A549 (cell line): ENCODE measurements at regions not wholly inside any gene's neighbourhood (a gene's known extent, or its start where the extent isn't known, plus 50 kb on each side); places are given as distances from the start of the nearest gene placed in this dataset.

ENCODE experiments used
- ATAC-seq, 2 experiments: fragments of 200-7000 bp in 1 of 2; fragments of >200 bp in 1 of 2; cut with Nextera tagmentation in 1 of 2; cut with Tn5 transposase in 1 of 2; 3 replicates each; pipeline versions ENCODE4 v1.8.0 to v1.9.1; 2018 to 2020; ENCODE audit warnings: mild to moderate bottlenecking in 1 of 2, moderate library complexity in 1 of 2
- CTCF ChIA-PET: fragments of 300-600 bp; sonication (Branson Sonifier 250); formaldehyde crosslinking; extraction: SDS; loops from one replicate; lab custom pipeline; 2021; ENCODE audit warnings: antibody characterized with exemption, inconsistent platforms; lab: Yijun Ruan, JAX
- POLR2A ChIA-PET: fragments of 350-600 bp; formaldehyde crosslinking; extraction: SDS; loops from one replicate; lab custom pipeline; 2021; ENCODE audit warnings: antibody characterized with exemption, inconsistent platforms; lab: Yijun Ruan, JAX
- DNase-seq, 2 experiments: peaks; one replicate each; pipeline versions ENCODE4 v3.0.0 to v3.0.0-alpha.2; 2011 to 2016; ENCODE audit warnings: low read depth in 1 of 2, low spot score in 1 of 2
- FAIRE-seq: peaks from 2 replicates; lab custom pipeline; 2011; peaks lifted over from hg19 to GRCh38; lab: Jason Lieb, UNC
- H3K27ac ChIP-seq, 2 experiments: fragments of >200 bp; sonication (Bioruptor Twin); formaldehyde crosslinking; 3 replicates each; pipeline ENCODE4 v1.5.1; 2016 to 2017
- H3K4me1 ChIP-seq: fragments of >200 bp; sonication (Bioruptor Twin); formaldehyde crosslinking; 3 replicates; pipeline ENCODE4 v1.6.1; 2016
- H3K4me2 ChIP-seq: fragments of >200 bp; sonication (Bioruptor Twin); formaldehyde crosslinking; 3 replicates; pipeline ENCODE4 v1.6.1; 2016
- H3K4me3 ChIP-seq: fragments of >200 bp; sonication (Bioruptor Twin); formaldehyde crosslinking; 3 replicates; pipeline ENCODE4 v1.5.1; 2016
- H3K9me3 ChIP-seq: fragments of >200 bp; sonication (Bioruptor Twin); formaldehyde crosslinking; 3 replicates; pipeline ENCODE4 v1.6.1; 2016
- CHD2 ChIP-seq: fragments of 150-350 bp; IDR thresholded peaks from 2 replicates; pipeline ENCODE4 v1.6.1; 2014; ENCODE audit warnings: low read length; ENCODE audit not compliant: partially characterized antibody
- CHD4 ChIP-seq: fragments of 200-600 bp; sonication (generic); IDR thresholded peaks from 2 replicates; pipeline ENCODE4 v1.6.1; 2016; ENCODE audit warnings: antibody characterized with exemption, mild to moderate bottlenecking, borderline replicate concordance
- EHMT2 ChIP-seq: fragments of 200-600 bp; sonication (generic); IDR thresholded peaks from 2 replicates; pipeline ENCODE4 v1.6.1; 2016; ENCODE audit warnings: antibody characterized with exemption, low read depth, mild to moderate bottlenecking, moderate library complexity
- ELK1 ChIP-seq: fragments of 150-350 bp; IDR thresholded peaks from 2 replicates; pipeline ENCODE4 v1.6.1; 2014; ENCODE audit warnings: low read depth, mild to moderate bottlenecking, low read length
- ESRRA ChIP-seq: fragments of 150-350 bp; IDR thresholded peaks from 2 replicates; pipeline ENCODE4 v1.6.1; 2014; ENCODE audit warnings: mild to moderate bottlenecking, low read length, borderline replicate concordance
- FOSL2 ChIP-seq, 2 experiments: fragments of 450-650 bp in 1 of 2; fragments of >200 bp in 1 of 2; sonication (Bioruptor Twin) in 1 of 2; formaldehyde crosslinking; IDR thresholded peaks; 2 replicates each; pipeline versions ENCODE4 v1.5.0 to v1.6.1; 2016 to 2020; ENCODE audit warnings: mild to moderate bottlenecking in 1 of 2, moderate library complexity in 1 of 2
- HOXB5 ChIP-seq: fragments of 250-450 bp; sonication (Bioruptor Pico); IDR thresholded peaks from 2 replicates; pipeline ENCODE4 v1.5.0; 2020; ENCODE audit warnings: mild to moderate bottlenecking, moderate library complexity
- JUN ChIP-seq, 2 experiments: fragments of >200 bp; sonication (Bioruptor Twin); formaldehyde crosslinking; IDR thresholded peaks; 2 replicates in 1 of 2; 3 replicates in 1 of 2; pipeline ENCODE4 v1.6.1; 2016 to 2017
- JUNB ChIP-seq: fragments of >200 bp; sonication (Bioruptor Twin); formaldehyde crosslinking; IDR thresholded peaks from 2 replicates; pipeline ENCODE4 v1.6.1; 2016
- KDM1A ChIP-seq: fragments of 200-600 bp; sonication (generic); IDR thresholded peaks from 2 replicates; pipeline ENCODE4 v1.6.1; 2016; ENCODE audit warnings: low read depth, mild to moderate bottlenecking
- KDM5A ChIP-seq: fragments of 200-600 bp; sonication (generic); IDR thresholded peaks from 2 replicates; pipeline ENCODE4 v1.6.1; 2016; ENCODE audit warnings: antibody characterized with exemption, mild to moderate bottlenecking
- MAZ ChIP-seq: fragments of 150-350 bp; IDR thresholded peaks from 2 replicates; pipeline ENCODE4 v1.6.1; 2014; ENCODE audit warnings: antibody characterized with exemption, low read depth, low read length, borderline replicate concordance
- MYC ChIP-seq: IDR thresholded peaks from 2 replicates; pipeline ENCODE4 v1.6.1; 2012; ENCODE audit warnings: mild to moderate bottlenecking, inconsistent platforms, low read length, improper control_type of control experiment, borderline replicate concordance
- NFE2L2 ChIP-seq: fragments of 150-350 bp; conservative IDR thresholded peaks from 2 replicates; pipeline ENCODE4 v1.6.1; 2014; ENCODE audit warnings: low read length
- NR3C1 ChIP-seq: fragments of >200 bp; sonication (Bioruptor Twin); formaldehyde crosslinking; IDR thresholded peaks from 3 replicates; pipeline ENCODE4 v1.6.1; 2017
- SREBF2 ChIP-seq: fragments of 450-650 bp; IDR thresholded peaks from 2 replicates; pipeline ENCODE4 v1.6.1; 2014; ENCODE audit warnings: mild to moderate bottlenecking, moderate library complexity
- TFCP2L1 ChIP-seq: fragments of 250-450 bp; sonication (Bioruptor Pico); IDR thresholded peaks from 2 replicates; pipeline ENCODE4 v1.5.0; 2021; ENCODE audit warnings: mild to moderate bottlenecking
- TP53 ChIP-seq: fragments of 250-450 bp; sonication (Bioruptor Pico); IDR thresholded peaks from 2 replicates; pipeline ENCODE4 v1.5.0; 2021; ENCODE audit warnings: mild to moderate bottlenecking, moderate library complexity
- ZC3H11A ChIP-seq: fragments of 450-650 bp; IDR thresholded peaks from 2 replicates; pipeline ENCODE4 v1.6.1; 2014; ENCODE audit warnings: antibody characterized with exemption, mild to moderate bottlenecking
- WGBS: methylation state at CpG from one replicate; pipeline ENCODE4 v1.1.6; 2017; ENCODE audit errors: missing lambda C conversion rate; 5-methylcytosine and 5-hydroxymethylcytosine counted together
- TF ChIP-seq, protein P1 (sequence below): fragments of 450-650 bp; IDR thresholded peaks from 2 replicates; pipeline ENCODE4 v1.6.1; 2014; ENCODE audit warnings: antibody characterized with exemption
- TF ChIP-seq, protein P2 (sequence below): IDR thresholded peaks from 2 replicates; pipeline ENCODE4 v1.6.1; 2012
- TF ChIP-seq, protein P3 (sequence below): fragments of 200-600 bp; sonication (generic); IDR thresholded peaks from 2 replicates; pipeline ENCODE4 v1.6.1; 2016; ENCODE audit warnings: antibody characterized with exemption, mild to moderate bottlenecking, moderate library complexity
- TF ChIP-seq, protein P4 (sequence below): fragments of 250-450 bp; sonication (Bioruptor Pico); IDR thresholded peaks from 2 replicates; pipeline ENCODE4 v1.5.0; 2020; ENCODE audit warnings: low read depth, mild to moderate bottlenecking, moderate library complexity

DNA sequence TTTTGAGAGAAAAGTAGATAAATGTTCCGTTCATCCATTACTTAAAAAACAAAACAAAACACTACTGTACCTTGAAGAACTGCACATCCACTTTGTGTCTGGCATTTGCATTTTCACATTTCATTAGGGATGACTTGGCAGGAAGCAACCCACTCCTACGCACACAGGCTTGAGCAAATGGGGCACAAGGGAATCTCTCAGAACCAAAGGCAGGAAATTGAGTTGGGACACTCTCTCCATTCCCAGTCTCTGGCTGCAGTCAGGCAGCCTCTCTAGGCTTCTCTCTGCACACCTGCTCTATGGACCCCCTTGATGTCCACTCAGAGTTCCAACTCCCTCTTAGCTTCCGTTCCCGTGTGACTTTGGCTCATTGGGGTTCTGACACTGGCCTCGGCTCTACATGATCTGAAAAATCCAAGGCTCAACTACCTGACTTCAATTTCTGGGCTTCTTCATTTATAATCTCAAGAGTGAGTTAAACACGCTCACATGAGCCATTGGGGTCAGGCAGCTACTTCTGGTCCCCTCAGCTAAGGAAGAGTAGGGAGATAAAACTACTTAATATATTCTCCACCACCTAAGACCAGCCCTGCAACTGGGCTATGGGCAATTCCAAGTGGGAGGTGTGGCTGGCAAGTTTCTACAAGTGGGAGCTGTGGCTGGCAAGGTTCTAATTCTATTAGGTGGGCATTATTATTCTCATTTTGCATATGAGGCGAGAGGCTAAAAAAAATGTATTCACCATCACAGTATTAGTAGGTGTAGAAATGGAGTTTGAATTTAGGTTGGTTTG is 251.9 kb downstream of the SOD2 start:
- no peak overlapping the region for H3K4me3 ChIP-seq
- CTCF ChIA-PET, result no interaction called here
- no peaks in the 10 kb centered on the region for H3K4me1 ChIP-seq
- ATAC-seq (no peak), DNase-seq (no peak), FAIRE-seq (no peak)
- no peaks in the 10 kb centered on the region for H3K9me3 ChIP-seq
- no peak for TF ChIP-seq SREBF2
- TF ChIP-seq NR3C1, result no peak
- no peak for TF ChIP-seq TP53 (CRISPR knock-in tag)
- no peak for TF ChIP-seq JUNB
- no peak for TF ChIP-seq MAZ
- no peak for TF ChIP-seq EHMT2
- H3K27ac ChIP-seq, result no peak overlapping the region
- POLR2A ChIA-PET, result no interaction called here
- no peak overlapping the region for H3K4me2 ChIP-seq
- WGBS, result 24% methylated on average over 7 of the region's 7 CpGs

- POLR2A ChIA-PET, result no interaction called here
- CTCF ChIA-PET, result interaction anchor here (1.0 kb wide), 1 partner anchor 188 kb away, joined by 3 read pairs; no protein-coding TSS in a partner anchor
- no peak for TF ChIP-seq JUN (IDR thresholded peaks at IDR 0.05)
- TF ChIP-seq FOSL2 (IDR thresholded peaks at IDR 0.05), result no peak
- TF ChIP-seq FOSL2 (CRISPR knock-in tag; IDR thresholded peaks at IDR 0.05), result no peak
- no peak for TF ChIP-seq ZC3H11A
- TF ChIP-seq CHD2, result no peak
- TF ChIP-seq TFCP2L1 (CRISPR knock-in tag), result no peak
- TF ChIP-seq, protein P1, sequence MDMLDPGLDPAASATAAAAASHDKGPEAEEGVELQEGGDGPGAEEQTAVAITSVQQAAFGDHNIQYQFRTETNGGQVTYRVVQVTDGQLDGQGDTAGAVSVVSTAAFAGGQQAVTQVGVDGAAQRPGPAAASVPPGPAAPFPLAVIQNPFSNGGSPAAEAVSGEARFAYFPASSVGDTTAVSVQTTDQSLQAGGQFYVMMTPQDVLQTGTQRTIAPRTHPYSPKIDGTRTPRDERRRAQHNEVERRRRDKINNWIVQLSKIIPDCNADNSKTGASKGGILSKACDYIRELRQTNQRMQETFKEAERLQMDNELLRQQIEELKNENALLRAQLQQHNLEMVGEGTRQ, result no peak
- no peak for TF ChIP-seq KDM1A
- TF ChIP-seq SREBF2, result no peak
- no peak for TF ChIP-seq ESRRA
- TF ChIP-seq KDM5A, result no peak
- TF ChIP-seq, protein P2, sequence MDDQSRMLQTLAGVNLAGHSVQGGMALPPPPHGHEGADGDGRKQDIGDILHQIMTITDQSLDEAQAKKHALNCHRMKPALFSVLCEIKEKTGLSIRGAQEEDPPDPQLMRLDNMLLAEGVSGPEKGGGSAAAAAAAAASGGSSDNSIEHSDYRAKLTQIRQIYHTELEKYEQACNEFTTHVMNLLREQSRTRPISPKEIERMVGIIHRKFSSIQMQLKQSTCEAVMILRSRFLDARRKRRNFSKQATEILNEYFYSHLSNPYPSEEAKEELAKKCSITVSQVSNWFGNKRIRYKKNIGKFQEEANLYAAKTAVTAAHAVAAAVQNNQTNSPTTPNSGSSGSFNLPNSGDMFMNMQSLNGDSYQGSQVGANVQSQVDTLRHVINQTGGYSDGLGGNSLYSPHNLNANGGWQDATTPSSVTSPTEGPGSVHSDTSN, result no peak
- no peak for TF ChIP-seq CHD4
- TF ChIP-seq, protein P3, sequence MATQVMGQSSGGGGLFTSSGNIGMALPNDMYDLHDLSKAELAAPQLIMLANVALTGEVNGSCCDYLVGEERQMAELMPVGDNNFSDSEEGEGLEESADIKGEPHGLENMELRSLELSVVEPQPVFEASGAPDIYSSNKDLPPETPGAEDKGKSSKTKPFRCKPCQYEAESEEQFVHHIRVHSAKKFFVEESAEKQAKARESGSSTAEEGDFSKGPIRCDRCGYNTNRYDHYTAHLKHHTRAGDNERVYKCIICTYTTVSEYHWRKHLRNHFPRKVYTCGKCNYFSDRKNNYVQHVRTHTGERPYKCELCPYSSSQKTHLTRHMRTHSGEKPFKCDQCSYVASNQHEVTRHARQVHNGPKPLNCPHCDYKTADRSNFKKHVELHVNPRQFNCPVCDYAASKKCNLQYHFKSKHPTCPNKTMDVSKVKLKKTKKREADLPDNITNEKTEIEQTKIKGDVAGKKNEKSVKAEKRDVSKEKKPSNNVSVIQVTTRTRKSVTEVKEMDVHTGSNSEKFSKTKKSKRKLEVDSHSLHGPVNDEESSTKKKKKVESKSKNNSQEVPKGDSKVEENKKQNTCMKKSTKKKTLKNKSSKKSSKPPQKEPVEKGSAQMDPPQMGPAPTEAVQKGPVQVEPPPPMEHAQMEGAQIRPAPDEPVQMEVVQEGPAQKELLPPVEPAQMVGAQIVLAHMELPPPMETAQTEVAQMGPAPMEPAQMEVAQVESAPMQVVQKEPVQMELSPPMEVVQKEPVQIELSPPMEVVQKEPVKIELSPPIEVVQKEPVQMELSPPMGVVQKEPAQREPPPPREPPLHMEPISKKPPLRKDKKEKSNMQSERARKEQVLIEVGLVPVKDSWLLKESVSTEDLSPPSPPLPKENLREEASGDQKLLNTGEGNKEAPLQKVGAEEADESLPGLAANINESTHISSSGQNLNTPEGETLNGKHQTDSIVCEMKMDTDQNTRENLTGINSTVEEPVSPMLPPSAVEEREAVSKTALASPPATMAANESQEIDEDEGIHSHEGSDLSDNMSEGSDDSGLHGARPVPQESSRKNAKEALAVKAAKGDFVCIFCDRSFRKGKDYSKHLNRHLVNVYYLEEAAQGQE, result no peak
- TF ChIP-seq HOXB5 (CRISPR knock-in tag), result no peak
- TF ChIP-seq TP53 (CRISPR knock-in tag), result no peak
- TF ChIP-seq MYC, result no peak
- TF ChIP-seq, protein P4, sequence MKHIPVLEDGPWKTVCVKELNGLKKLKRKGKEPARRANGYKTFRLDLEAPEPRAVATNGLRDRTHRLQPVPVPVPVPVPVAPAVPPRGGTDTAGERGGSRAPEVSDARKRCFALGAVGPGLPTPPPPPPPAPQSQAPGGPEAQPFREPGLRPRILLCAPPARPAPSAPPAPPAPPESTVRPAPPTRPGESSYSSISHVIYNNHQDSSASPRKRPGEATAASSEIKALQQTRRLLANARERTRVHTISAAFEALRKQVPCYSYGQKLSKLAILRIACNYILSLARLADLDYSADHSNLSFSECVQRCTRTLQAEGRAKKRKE (CRISPR knock-in tag), result no peak
- TF ChIP-seq ELK1, result no peak
- TF ChIP-seq NFE2L2, result no peak
- 4% methylated on average over 4 of the region's 4 CpGs for WGBS
- no peak overlapping the region for H3K4me2 ChIP-seq
- ATAC-seq, result no peak
- DNase-seq, result no peak
- H3K4me1 ChIP-seq, result no peaks in the 10 kb centered on the region
- H3K9me3 ChIP-seq, result no peaks in the 10 kb centered on the region
- H3K27ac ChIP-seq, result no peak overlapping the region
- no peak for FAIRE-seq
- no peak overlapping the region for H3K4me3 ChIP-seq
Measured at GRCh38 chr6:159440349-159440748, 252.7 kb downstream of the SOD2 start.
